WTC11 (cell line): ENCODE measurements at regions not wholly inside any gene's neighbourhood (a gene's known extent, or its start where the extent isn't known, plus 50 kb on each side); places are given as distances from the start of the nearest gene placed in this dataset.

ENCODE experiments used
- CTCF ChIP-seq: fragments of 200-600 bp; IDR thresholded peaks from 2 replicates; pipeline ENCODE4 v1.8.0; 2022; ENCODE audit warnings: antibody characterized with exemption
- E2F4 ChIP-seq: sonication (generic); formaldehyde crosslinking; IDR thresholded peaks from 2 replicates; pipeline ENCODE4 v1.8.1; 2022; ENCODE audit warnings: low read depth, mild to moderate bottlenecking, moderate library complexity, missing genetic modification reagents, borderline replicate concordance
- ESRRA ChIP-seq: sonication (generic); formaldehyde crosslinking; IDR thresholded peaks from 2 replicates; pipeline ENCODE4 v1.8.1; 2022; ENCODE audit warnings: mild to moderate bottlenecking, missing genetic modification reagents, borderline replicate concordance
- JUN ChIP-seq: sonication (generic); formaldehyde crosslinking; IDR thresholded peaks from 2 replicates; pipeline ENCODE4 v1.8.0; 2023; ENCODE audit warnings: mild to moderate bottlenecking, missing genetic modification reagents
- MAX ChIP-seq: sonication (generic); formaldehyde crosslinking; IDR thresholded peaks from 2 replicates; pipeline ENCODE4 v1.8.0; 2022; ENCODE audit warnings: mild to moderate bottlenecking, missing genetic modification reagents
- NFYB ChIP-seq: sonication (generic); formaldehyde crosslinking; conservative IDR thresholded peaks from 2 replicates; pipeline ENCODE4 v1.8.0; 2022; ENCODE audit warnings: low read depth, missing genetic modification reagents
- USF2 ChIP-seq: sonication (generic); formaldehyde crosslinking; IDR thresholded peaks from 2 replicates; pipeline ENCODE4 v1.8.1; 2023; ENCODE audit warnings: mild to moderate bottlenecking, missing genetic modification reagents, moderate library complexity
- ZNF121 ChIP-seq: sonication (generic); formaldehyde crosslinking; IDR thresholded peaks from 2 replicates; pipeline ENCODE4 v1.8.0; 2023; ENCODE audit warnings: missing genetic modification reagents
- ZNF263 ChIP-seq: sonication (generic); formaldehyde crosslinking; IDR thresholded peaks from 2 replicates; pipeline ENCODE4 v1.8.1; 2022; ENCODE audit warnings: low read depth, mild to moderate bottlenecking, moderate library complexity, missing genetic modification reagents
- ZNF416 ChIP-seq: fragments of 250-450 bp; sonication (Bioruptor Pico); IDR thresholded peaks from 2 replicates; pipeline ENCODE4 v1.9.0; 2021; ENCODE audit warnings: mild to moderate bottlenecking, inconsistent platforms
- ZNF512 ChIP-seq: sonication (generic); formaldehyde crosslinking; IDR thresholded peaks from 2 replicates; pipeline ENCODE4 v1.8.1; 2022; ENCODE audit warnings: missing genetic modification reagents, borderline replicate concordance

- no peak for TF ChIP-seq CTCF
- TF ChIP-seq ZNF416 (CRISPR knock-in tag): no peak
- no peak for TF ChIP-seq NFYB (CRISPR knock-in tag)
- TF ChIP-seq E2F4 (CRISPR knock-in tag): no peak
- TF ChIP-seq USF2: no peak
- TF ChIP-seq ZNF121 (CRISPR knock-in tag): no peak
- no peak for TF ChIP-seq ZNF512 (CRISPR knock-in tag)
- TF ChIP-seq ZNF263 (CRISPR knock-in tag): no peak
- no peak for TF ChIP-seq ESRRA (CRISPR knock-in tag)
- TF ChIP-seq MAX (CRISPR knock-in tag): no peak
- no peak for TF ChIP-seq JUN (CRISPR knock-in tag)
Measured at GRCh38 chr6:43929511-43929910, 159.5 kb downstream of the VEGFA start.
